IPS-18c (cell line): ENCODE measurements at regions not wholly inside any gene's neighbourhood (a gene's known extent, or its start where the extent isn't known, plus 50 kb on each side); places are given as distances from the start of the nearest gene placed in this dataset.
"Not testable (repeated sequence)": the region's sequence is repeated elsewhere in the genome, so short reads cannot be mapped to it uniquely, and the experiment has no call there.

Experiments used
- H3K4me3 ChIP-seq: 2 replicates; pipeline ENCODE4 v1.7.0; 2013; ENCODE audit warnings: low read depth, mild to moderate bottlenecking, low read length, moderate library complexity; ENCODE audit not compliant: insufficient read depth
- H3K9me3 ChIP-seq: one replicate; pipeline ENCODE4 v1.6.1; 2013; ENCODE audit warnings: mild to moderate bottlenecking, low read length, moderate library complexity; ENCODE audit not compliant: control insufficient read depth, insufficient read depth

GRCh38 chr5:42880496-42881150 lies 68.9 kb upstream of the SELENOP start:
- no peaks in the 10 kb centered on the region for H3K9me3 ChIP-seq
- H3K4me3 ChIP-seq = no peak overlapping the region

DNA sequence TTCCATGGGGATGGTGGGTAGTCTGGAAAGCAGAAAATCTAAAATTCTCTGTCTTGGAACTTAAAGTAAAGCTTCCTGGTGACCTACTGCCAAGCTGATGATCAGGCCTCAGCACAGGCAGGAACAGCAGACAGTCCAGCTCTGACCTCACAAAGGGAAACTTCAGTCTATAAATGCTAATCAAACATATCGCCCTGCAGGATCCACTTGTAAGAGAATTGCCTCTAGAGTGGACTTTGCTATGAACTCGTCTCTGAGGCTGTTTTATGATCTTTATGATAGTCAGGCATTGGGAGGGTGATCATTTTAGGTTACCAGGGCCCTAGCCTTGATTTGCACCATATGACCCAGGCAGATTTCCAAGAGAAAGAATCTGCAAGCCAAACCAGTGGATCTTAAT lies 67.6 kb upstream of the SELENOP start:
- Histone ChIP-seq H3K9me3 (no peaks in the 10 kb centered on the region), H3K4me3 (no peak overlapping the region)

GRCh38 chr5:42878550-42878949 lies 66.9 kb upstream of the SELENOP start:
- H3K9me3 ChIP-seq = no peaks in the 10 kb centered on the region
- no peak overlapping the region for H3K4me3 ChIP-seq

- Histone ChIP-seq H3K9me3 (no peaks in the 10 kb centered on the region), H3K4me3 (no peak overlapping the region)
Observed at GRCh38 chr5:42878041-42878440, 66.3 kb upstream of the SELENOP start.

DNA sequence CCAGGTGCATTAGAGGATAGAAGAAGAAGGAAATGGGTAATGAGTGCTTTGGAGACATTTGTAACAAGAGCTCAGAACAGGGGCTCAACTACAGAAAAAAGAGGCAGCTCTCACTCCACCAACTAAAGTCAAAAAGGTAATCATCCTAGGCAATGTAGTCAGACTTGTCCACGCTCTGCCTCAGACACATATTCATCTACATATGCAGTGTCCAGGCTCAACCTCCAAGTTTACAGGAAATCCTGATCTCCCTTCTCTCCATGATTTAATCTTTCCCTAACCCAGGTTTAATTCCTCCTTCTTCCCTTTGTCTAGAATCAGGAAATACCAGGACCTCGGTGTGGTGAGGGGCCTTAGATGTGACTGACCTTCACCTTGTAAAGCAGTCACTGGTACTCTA lies 65.7 kb upstream of the SELENOP start:
- no peaks in the 10 kb centered on the region for H3K9me3 ChIP-seq
- no peak overlapping the region for H3K4me3 ChIP-seq

DNA sequence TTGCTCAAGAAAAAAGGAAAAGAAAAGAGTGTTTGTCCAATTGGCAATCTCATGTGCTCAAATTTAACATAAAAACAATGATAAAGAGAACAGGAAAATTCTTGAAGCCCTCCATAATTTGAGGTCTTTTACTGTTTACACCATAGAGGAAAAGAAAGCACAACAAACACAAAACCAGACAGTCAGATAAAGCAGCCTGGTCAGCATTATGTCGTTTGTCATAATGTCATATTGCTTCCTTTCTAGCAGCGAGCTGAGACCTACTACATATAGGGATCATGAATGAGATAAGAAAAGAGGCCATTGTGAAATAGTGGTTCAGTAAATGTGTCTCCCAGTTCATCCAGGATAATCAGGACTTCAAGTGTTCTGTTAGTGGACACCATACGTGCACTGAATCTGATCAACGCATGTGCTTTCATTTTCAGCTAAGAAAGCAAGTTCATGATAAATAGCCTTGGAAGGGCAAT lies 64.7 kb upstream of the SELENOP start:
- Histone ChIP-seq H3K9me3 (no peaks in the 10 kb centered on the region), H3K4me3 (no peak overlapping the region)

GRCh38 chr5:42875785-42876374 lies 64.2 kb upstream of the SELENOP start:
- no peak overlapping the region for H3K4me3 ChIP-seq
- H3K9me3 ChIP-seq = no peaks in the 10 kb centered on the region

GRCh38 chr5:42875211-42875610 lies 63.5 kb upstream of the SELENOP start:
- H3K9me3 ChIP-seq = no peaks in the 10 kb centered on the region
- no peak overlapping the region for H3K4me3 ChIP-seq

- H3K4me3 ChIP-seq = no peak overlapping the region
Observed at GRCh38 chr5:42874621-42875198, 63.0 kb upstream of the SELENOP start.

DNA sequence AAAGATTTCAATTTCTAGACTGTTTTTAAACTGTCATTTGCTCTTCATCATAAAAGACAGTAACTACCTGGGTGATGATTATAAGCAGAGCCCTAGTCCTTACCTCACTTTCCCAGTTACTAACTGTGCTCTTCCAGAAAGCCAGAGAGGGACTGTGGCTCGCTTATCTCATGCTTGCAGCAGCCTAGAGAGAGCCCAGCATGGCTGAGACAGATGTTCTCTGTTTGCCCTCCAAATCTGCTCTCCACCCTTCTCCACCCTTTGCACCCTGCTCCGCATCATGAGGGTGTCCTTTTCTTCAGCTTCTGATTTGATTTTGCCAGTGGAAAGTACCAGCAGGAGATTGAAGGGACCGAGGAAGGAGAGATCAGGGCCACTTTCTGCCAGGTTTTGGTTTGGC lies 61.2 kb upstream of the SELENOP start:
- Histone ChIP-seq H3K4me3 (no peak overlapping the region), H3K9me3 (no peaks in the 10 kb centered on the region)

More at GRCh38 chr5:42874621-42875198, 63.0 kb upstream of the SELENOP start:
- H3K9me3 ChIP-seq = no peaks in the 10 kb centered on the region

- Histone ChIP-seq H3K9me3 (no peaks in the 10 kb centered on the region), H3K4me3 (no peak overlapping the region; the same call in 1 of the 2 replicates)
Observed at GRCh38 chr5:42870882-42871418, 59.3 kb upstream of the SELENOP start.

DNA sequence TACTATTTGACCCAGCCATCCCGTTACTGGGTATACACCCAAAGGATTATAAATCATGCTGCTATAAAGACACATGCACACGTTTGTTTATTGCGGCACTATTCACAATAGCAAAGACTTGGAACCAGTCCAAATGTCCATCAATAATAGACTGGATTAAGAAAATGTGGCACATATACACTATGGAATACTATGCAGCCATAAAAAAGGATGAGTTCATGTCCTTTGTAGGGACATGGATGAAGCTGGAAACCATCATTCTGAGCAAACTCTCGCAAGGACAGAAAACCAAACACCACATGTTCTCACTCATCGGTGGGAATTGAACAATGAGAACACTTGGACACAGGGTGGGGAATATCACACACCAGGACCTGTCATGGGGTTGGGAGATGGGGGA lies 56.7 kb upstream of the SELENOP start:
- H3K4me3 ChIP-seq = not testable (repeated sequence)

GRCh38 chr5:42864749-42865148 lies 53.1 kb upstream of the SELENOP start:
- not testable (repeated sequence) for H3K4me3 ChIP-seq, H3K9me3 ChIP-seq

More for the DNA sequence above, 56.7 kb upstream of the SELENOP start:
- H3K9me3 ChIP-seq = not testable (repeated sequence)
